Endothelial cell of umbilical vein (primary cell): ENCODE measurements at regions not wholly inside any gene's neighbourhood (a gene's known extent, or its start where the extent isn't known, plus 50 kb on each side); places are given as distances from the start of the nearest gene placed in this dataset.

ENCODE experiments used
- CTCF ChIP-seq, 2 donors: IDR thresholded peaks; 1 replicate in 1 of 2; 2 replicates in 1 of 2; pipeline ENCODE4 v1.5.1; 2011; ENCODE audit warnings: low read length in 2 of 2, mild to moderate bottlenecking in 2 of 2, moderate library complexity in 2 of 2, control low read depth in 1 of 2, inconsistent platforms in 1 of 2, low read depth in 1 of 2; ENCODE audit not compliant: insufficient read depth in 1 of 2; ENCODE audit errors: extremely low read depth in 1 of 2
- EZH2 ChIP-seq: IDR thresholded peaks from 2 replicates; pipeline ENCODE4 v1.6.1; 2012; ENCODE audit warnings: borderline replicate concordance, low read depth, mild to moderate bottlenecking, moderate library complexity, low read length, inconsistent platforms; ENCODE audit not compliant: severe bottlenecking
- MYC ChIP-seq: IDR thresholded peaks from one replicate; pipeline ENCODE4 v1.6.1; 2011; ENCODE audit warnings: mild to moderate bottlenecking, low read depth, low read length
- POLR2A ChIP-seq: IDR thresholded peaks from 2 replicates; pipeline ENCODE4 v1.6.1; 2012; ENCODE audit warnings: low read depth, mild to moderate bottlenecking, control low read depth, low read length
- POLR2AphosphoS5 ChIP-seq: IDR thresholded peaks from 2 replicates; pipeline ENCODE4 v1.6.1; 2012; ENCODE audit warnings: low read depth, mild to moderate bottlenecking, control low read depth, low read length, moderate library complexity; ENCODE audit not compliant: insufficient read depth
- TF ChIP-seq, protein P1 (sequence below): IDR thresholded peaks from 2 replicates; pipeline ENCODE4 v1.6.1; 2011; ENCODE audit not compliant: insufficient read depth, insufficient read length

DNA sequence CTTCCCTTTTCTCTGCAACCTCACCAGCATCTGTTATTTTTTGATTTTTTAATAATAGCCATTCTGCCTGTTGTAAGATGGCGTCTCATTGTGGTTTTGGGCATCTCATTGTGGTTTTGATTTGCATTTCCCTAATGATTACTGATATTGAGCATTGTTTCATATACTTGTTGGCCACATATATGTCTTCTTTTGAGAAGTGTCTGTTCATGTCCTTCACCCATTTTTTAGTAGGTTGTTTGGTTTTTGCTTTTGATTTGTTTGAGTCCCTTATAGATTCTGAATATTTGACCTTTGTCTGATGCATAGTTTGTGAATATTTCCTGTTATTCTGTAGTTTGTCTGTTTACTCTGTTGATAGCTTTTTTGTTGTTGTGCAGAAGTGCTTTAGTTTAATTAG is 312.2 kb upstream of the TBC1D5 start:
- TF ChIP-seq CTCF (IDR thresholded peaks at IDR 0.05; ENCODE audit: extremely low read depth in 1 of 2, insufficient read depth in 1 of 2, low read depth in 1 of 2, low read length in 2 of 2) (no peak), EZH2 (no peak), POLR2AphosphoS5 (no peak), MYC (no peak), POLR2A (no peak)
- TF ChIP-seq, protein P1, sequence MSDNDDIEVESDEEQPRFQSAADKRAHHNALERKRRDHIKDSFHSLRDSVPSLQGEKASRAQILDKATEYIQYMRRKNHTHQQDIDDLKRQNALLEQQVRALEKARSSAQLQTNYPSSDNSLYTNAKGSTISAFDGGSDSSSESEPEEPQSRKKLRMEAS, result no peak
